H1 (cell line): ENCODE measurements at regions not wholly inside any gene's neighbourhood (a gene's known extent, or its start where the extent isn't known, plus 50 kb on each side); places are given as distances from the start of the nearest gene placed in this dataset. TPM values are rescaled to one million over a fixed set of nuclear protein-coding genes. Genes with fewer than 3 reads are reported as not detected.

ENCODE experiments used
- small RNA-seq: library from polyadenylated mRNA; stranded (forward); fragments of <200 nt; extraction: miRNeasy Mini kit (QIAGEN cat#:217004); gene quantifications from one replicate; pipeline ENCODE3, GENCODE V24; 2013; ENCODE audit not compliant: insufficient read depth

Small RNA genes lying in the stretch of these regions (small RNA-seq; reads per million reads assigned to genes)
- gene RNU6-274P, result not detected
